Astrocyte of the cerebellum (primary cell): ENCODE measurements at regions not wholly inside any gene's neighbourhood (a gene's known extent, or its start where the extent isn't known, plus 50 kb on each side); places are given as distances from the start of the nearest gene placed in this dataset.

Source experiments
- DNase-seq: peaks from one replicate; pipeline ENCODE4 v3.0.0-alpha.2; 2011; ENCODE audit warnings: low read depth
- H3K4me3 ChIP-seq: 2 replicates; pipeline ENCODE4 v1.5.1; 2011; ENCODE audit warnings: mild to moderate bottlenecking, low read depth, low read length, moderate library complexity
- in situ Hi-C: cut with HindIII; loops from 2 replicates; pipeline ENCODE4 v1.10.0; 2017; ENCODE audit warnings: low sequenced_read_pairs
- TF ChIP-seq, protein P1 (sequence below): IDR thresholded peaks from 2 replicates; pipeline ENCODE4 v1.5.1; 2012; ENCODE audit warnings: low read length, low read depth, moderate library complexity, mild to moderate bottlenecking; ENCODE audit errors: missing control alignments

GRCh38 chr14:55951341-55952206, 166.6 kb upstream of the PELI2 start:
- no peak overlapping the region for H3K4me3 ChIP-seq
- no peak for DNase-seq
- in situ Hi-C loops: loop anchor here (5.0 kb wide), 1 partner anchor 61 kb away; no protein-coding TSS in a partner anchor
- TF ChIP-seq, protein P1, sequence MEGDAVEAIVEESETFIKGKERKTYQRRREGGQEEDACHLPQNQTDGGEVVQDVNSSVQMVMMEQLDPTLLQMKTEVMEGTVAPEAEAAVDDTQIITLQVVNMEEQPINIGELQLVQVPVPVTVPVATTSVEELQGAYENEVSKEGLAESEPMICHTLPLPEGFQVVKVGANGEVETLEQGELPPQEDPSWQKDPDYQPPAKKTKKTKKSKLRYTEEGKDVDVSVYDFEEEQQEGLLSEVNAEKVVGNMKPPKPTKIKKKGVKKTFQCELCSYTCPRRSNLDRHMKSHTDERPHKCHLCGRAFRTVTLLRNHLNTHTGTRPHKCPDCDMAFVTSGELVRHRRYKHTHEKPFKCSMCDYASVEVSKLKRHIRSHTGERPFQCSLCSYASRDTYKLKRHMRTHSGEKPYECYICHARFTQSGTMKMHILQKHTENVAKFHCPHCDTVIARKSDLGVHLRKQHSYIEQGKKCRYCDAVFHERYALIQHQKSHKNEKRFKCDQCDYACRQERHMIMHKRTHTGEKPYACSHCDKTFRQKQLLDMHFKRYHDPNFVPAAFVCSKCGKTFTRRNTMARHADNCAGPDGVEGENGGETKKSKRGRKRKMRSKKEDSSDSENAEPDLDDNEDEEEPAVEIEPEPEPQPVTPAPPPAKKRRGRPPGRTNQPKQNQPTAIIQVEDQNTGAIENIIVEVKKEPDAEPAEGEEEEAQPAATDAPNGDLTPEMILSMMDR: no peak

- in situ Hi-C loops: loop anchor here (5.0 kb wide), 1 partner anchor 58 kb away; no protein-coding TSS in a partner anchor
- DNase-seq: no peak
- TF ChIP-seq, protein P1: no peak
Measured at GRCh38 chr14:55954108-55954507, 164.1 kb upstream of the PELI2 start.

GRCh38 chr14:55955175-55955574, 163.0 kb upstream of the PELI2 start:
- TF ChIP-seq, protein P1: no peak
- H3K4me3 ChIP-seq: no peak overlapping the region
- in situ Hi-C loops: no loop called here
- DNase-seq: no peak

More at GRCh38 chr14:55954108-55954507, 164.1 kb upstream of the PELI2 start:
- no peak overlapping the region for H3K4me3 ChIP-seq

DNA sequence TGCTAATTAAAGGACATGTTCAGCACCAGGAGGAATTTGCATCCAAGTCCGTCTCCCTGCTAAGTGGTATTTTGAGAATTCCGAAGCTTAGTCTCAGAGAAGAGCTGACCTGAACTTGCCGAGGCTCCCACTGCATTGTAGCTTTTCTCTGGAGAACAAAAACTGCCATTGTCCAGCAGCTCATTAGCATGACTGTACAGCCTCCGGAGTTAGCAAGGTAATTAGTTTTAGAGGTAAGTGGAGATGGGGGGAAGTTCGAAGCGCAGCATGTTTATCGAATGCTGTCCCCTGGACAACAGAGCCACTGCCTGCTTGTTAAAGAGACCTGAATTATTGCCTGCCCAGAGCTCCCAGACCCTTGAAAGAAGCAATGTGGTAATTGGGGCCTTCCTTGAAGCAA, 160.3 kb upstream of the PELI2 start:
- no peak for DNase-seq
- H3K4me3 ChIP-seq: no peak overlapping the region
- TF ChIP-seq, protein P1: no peak
- in situ Hi-C loops: no loop called here

DNA sequence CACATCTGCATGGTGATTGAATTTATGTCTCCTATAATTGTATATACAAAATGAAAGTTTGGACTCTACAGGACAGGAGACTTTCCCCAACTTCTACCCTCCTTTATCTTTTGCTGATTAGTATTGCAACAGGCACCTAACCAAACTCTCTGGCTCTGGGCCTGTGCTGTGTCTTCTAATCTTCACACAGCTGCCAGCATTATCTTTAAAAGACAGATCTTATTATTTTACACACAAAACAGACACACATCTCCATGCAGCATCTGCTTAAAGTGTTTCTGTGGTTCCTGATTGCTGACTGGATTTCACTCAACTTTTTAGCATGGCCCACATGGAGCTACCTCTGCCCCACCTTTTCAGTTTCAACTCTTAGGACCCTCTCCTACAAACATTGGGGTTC, 154.9 kb upstream of the PELI2 start:
- DNase-seq: no peak
- TF ChIP-seq, protein P1: no peak
- in situ Hi-C loops: no loop called here
- no peak overlapping the region for H3K4me3 ChIP-seq

GRCh38 chr14:55964091-55964490, 154.1 kb upstream of the PELI2 start:
- DNase-seq: no peak
- H3K4me3 ChIP-seq: no peak overlapping the region
- in situ Hi-C loops: no loop called here
- TF ChIP-seq, protein P1: no peak
